ENCODE measurements at regions not wholly inside any gene's neighbourhood (a gene's known extent, or its start where the extent isn't known, plus 50 kb on each side); places are given as distances from the start of the nearest gene placed in this dataset.

DNA sequence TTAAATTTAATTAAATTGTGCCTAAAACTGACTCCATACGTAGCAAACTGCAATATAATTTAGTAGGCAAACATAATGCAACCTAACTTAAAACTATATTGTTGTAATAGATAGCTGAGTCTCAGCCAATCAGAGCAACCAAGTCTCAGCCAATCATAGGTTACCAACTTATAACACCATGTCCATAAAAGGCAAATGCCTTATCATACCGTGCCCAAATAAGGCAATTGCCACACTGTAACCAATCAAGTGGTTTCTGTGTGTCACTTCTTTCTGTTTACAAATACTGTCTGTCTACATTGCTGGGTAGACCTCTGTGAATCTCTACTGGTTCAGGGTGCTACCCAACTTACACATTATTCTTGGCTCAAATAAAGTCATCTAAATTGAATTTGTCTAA is 728.4 kb upstream of the EPHA6 start:
- no peak overlapping the region for H3K4me3 Mint-ChIP-seq
- H3K27me3 Mint-ChIP-seq, result no peaks in the 10 kb centered on the region
- peaks cover 0 to 4% (median 0%) of the 10 kb centered on the region in 3 donors for H3K36me3 Mint-ChIP-seq
- peaks cover 0 to 17% (median 6%) of the 10 kb centered on the region in 9 donors for H3K9me3 Mint-ChIP-seq
- no peak for DNase-seq
- no peaks in the 10 kb centered on the region for H3K4me1 Mint-ChIP-seq
- H3K27ac Mint-ChIP-seq, result no peak overlapping the region
- POLR2A ChIA-PET, result interaction anchor here (0.7 kb wide), 1 partner anchor 155 kb away, joined by 3 read pairs; no protein-coding TSS in a partner anchor
- ATAC-seq, result no peak

DNA sequence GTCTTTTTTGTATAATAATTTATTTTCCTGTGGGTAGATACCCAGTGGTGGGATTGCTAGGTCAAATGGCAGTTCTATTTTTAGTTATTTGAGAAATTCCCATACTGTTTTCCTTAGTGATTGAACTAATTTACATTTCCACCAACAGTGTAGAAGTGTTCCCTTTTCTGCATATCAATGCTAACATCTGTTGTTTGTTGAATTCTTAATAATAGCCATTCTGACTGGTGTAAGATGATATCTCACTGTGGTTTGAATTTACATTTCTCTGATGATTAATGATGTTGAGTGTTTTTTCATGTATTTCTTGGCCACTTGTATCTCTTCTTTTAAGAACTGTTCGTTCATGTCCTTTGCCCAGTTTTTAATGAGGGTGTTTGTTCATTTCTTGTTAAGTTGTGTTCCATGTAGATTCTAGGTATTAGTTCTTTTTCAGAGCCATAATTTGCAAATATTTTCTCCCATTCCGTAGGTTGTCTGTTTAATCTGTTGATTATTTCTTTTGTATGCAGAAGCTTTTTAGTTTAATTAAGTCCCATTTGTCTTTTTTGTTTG is 713.3 kb upstream of the EPHA6 start:
- no peak for ATAC-seq
- Mint-ChIP-seq H3K36me3 (no peaks in the 10 kb centered on the region), H3K4me3 (no peak overlapping the region), H3K9me3 (peaks cover 0 to 17% (median 5%) of the 10 kb centered on the region in 9 donors), H3K27ac (no peak overlapping the region), H3K4me1 (no peaks in the 10 kb centered on the region), H3K27me3 (no peaks in the 10 kb centered on the region)
- POLR2A ChIA-PET, result no interaction called here
- no peak for DNase-seq

DNA sequence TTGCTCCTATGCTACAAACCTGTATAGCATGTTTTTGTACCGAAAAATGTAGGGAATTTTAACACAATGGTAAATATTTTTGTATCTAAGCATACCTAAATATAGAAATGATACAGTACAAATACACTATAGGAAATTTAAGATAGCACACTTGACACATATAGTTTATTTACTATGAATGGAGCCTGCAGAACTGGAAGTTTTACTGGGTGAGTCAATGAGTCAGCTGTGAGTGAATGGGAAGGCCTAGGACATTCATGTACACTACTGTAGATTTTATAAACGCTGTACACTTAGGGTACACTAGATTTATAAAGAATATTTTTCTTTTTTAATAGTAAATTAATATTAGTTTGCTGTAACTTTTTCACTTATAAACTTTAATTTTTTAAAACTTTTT is 707.7 kb upstream of the EPHA6 start:
- Mint-ChIP-seq H3K4me3 (no peak overlapping the region), H3K36me3 (no peaks in the 10 kb centered on the region)
- POLR2A ChIA-PET, result no interaction called here

More for the DNA sequence above, 707.7 kb upstream of the EPHA6 start:
- Mint-ChIP-seq H3K9me3 (peaks cover 0 to 9% (median 2%) of the 10 kb centered on the region in 9 donors), H3K27ac (no peak overlapping the region), H3K27me3 (no peaks in the 10 kb centered on the region), H3K4me1 (no peaks in the 10 kb centered on the region)
- ATAC-seq, result no peak
- DNase-seq, result no peak
